PC-9 (cell line): ENCODE measurements at regions not wholly inside any gene's neighbourhood (a gene's known extent, or its start where the extent isn't known, plus 50 kb on each side); places are given as distances from the start of the nearest gene placed in this dataset.

Source experiments
- BruUV-seq: library from RNA; stranded (reverse); fragments of 400-500 nt; replicated peaks from 2 replicates; lab custom pipeline; 2021; lab: Mats Ljungman, UMichigan
- CTCF ChIA-PET: fragments of 300-600 bp; sonication (Branson Sonifier 250); formaldehyde crosslinking; loops from one replicate; lab custom pipeline; 2022; ENCODE audit warnings: antibody characterized with exemption; lab: Charles Lee
- POLR2A ChIA-PET: fragments of 300-600 bp; sonication (Branson Sonifier 250); formaldehyde crosslinking; loops from one replicate; lab custom pipeline; 2022; ENCODE audit warnings: antibody characterized with exemption; ENCODE audit not compliant: unreplicated experiment; lab: Charles Lee
- DNase-seq, 2 experiments: peaks; one replicate each; pipeline versions ENCODE4 v3.0.0 to v3.0.0-alpha.2; 2015 to 2022; ENCODE audit warnings: mixed read lengths in 1 of 2
- H2AFZ ChIP-seq: fragments of 200-600 bp; sonication (generic); 2 replicates; pipeline ENCODE4 v1.8.1; 2017; ENCODE audit warnings: antibody characterized with exemption
- H3F3A ChIP-seq: fragments of 200-600 bp; sonication (generic); 2 replicates; pipeline ENCODE4 v1.8.1; 2017; ENCODE audit warnings: antibody characterized with exemption, mild to moderate bottlenecking, low read depth; ENCODE audit not compliant: insufficient read depth
- H3K27ac ChIP-seq: fragments of 200-600 bp; sonication (generic); 2 replicates; pipeline ENCODE4 v1.6.1; 2016; ENCODE audit warnings: mixed run types
- H3K27me3 ChIP-seq: fragments of 200-600 bp; sonication (generic); 2 replicates; pipeline ENCODE4 v1.6.1; 2016; ENCODE audit warnings: low read depth, mixed run types; ENCODE audit not compliant: insufficient read depth
- H3K36me3 ChIP-seq: fragments of 200-600 bp; sonication (generic); 2 replicates; pipeline ENCODE4 v1.6.1; 2016; ENCODE audit warnings: low read depth, mixed run types
- H3K4me1 ChIP-seq: fragments of 200-600 bp; sonication (generic); replicated peaks from 2 replicates; pipeline ENCODE4 v1.6.1; 2016; ENCODE audit warnings: mixed run types; ENCODE audit not compliant: insufficient read depth
- H3K4me2 ChIP-seq: fragments of 200-600 bp; sonication (generic); 2 replicates; pipeline ENCODE4 v1.6.1; 2017; ENCODE audit warnings: mixed run types
- H3K4me3 ChIP-seq: fragments of 200-600 bp; sonication (generic); 2 replicates; pipeline ENCODE4 v1.6.1; 2016; ENCODE audit warnings: mixed run types
- H3K79me2 ChIP-seq: fragments of 200-600 bp; sonication (generic); 2 replicates; pipeline ENCODE4 v1.6.1; 2017; ENCODE audit warnings: low read depth, mixed run types
- H3K9me2 ChIP-seq: fragments of 200-600 bp; sonication (generic); 2 replicates; pipeline ENCODE4 v1.8.1; 2017; ENCODE audit warnings: mild to moderate bottlenecking; ENCODE audit not compliant: insufficient read depth
- H3K9me3 ChIP-seq: fragments of 200-600 bp; sonication (generic); 2 replicates; pipeline ENCODE4 v1.8.1; 2016; ENCODE audit warnings: low read depth; ENCODE audit not compliant: insufficient read depth
- H4K20me1 ChIP-seq: fragments of 200-600 bp; sonication (generic); 2 replicates; pipeline ENCODE4 v1.8.1; 2017; ENCODE audit not compliant: insufficient read depth
- EZH2 ChIP-seq: fragments of 200-600 bp; sonication (generic); IDR thresholded peaks from 2 replicates; pipeline ENCODE4 v1.8.0; 2017; ENCODE audit warnings: antibody characterized with exemption, low read depth
- intact Hi-C: fragments of 100-400 bp; cut with micrococcal nuclease; formaldehyde crosslinking; loops from one replicate; pipeline ENCODE4 v1.10.0; 2022; ENCODE audit not compliant: unreplicated experiment
- TF ChIP-seq, protein P1 (sequence below): fragments of 200-600 bp; sonication (generic); conservative IDR thresholded peaks from 2 replicates; pipeline ENCODE4 v1.6.1; 2017; ENCODE audit warnings: mixed run types, antibody characterized with exemption, mild to moderate bottlenecking, moderate library complexity

DNA sequence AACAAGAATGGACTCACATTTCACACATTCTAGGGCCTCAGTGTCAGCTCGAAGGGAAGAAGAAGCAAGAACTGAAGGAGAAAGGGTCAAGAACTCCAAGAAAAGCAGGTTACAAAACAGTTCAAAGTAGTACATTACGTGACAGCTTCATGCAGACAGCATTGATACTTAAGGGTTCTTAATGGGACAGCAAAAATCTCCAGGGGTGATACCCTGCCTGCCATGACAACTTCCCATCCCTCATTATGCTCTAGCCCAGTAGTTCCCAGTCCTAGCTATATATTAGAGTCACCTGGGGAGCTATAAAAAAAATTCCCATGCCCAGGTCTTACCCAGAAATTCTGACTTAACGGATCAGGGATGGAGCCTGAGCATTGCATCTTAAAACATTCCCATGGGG, 51.2 kb upstream of the PROX1 start:
- ChIA-PET CTCF (no interaction called here), POLR2A (no interaction called here)
- no peaks in the 10 kb centered on the region for H3F3A ChIP-seq
- TF ChIP-seq, protein P1, sequence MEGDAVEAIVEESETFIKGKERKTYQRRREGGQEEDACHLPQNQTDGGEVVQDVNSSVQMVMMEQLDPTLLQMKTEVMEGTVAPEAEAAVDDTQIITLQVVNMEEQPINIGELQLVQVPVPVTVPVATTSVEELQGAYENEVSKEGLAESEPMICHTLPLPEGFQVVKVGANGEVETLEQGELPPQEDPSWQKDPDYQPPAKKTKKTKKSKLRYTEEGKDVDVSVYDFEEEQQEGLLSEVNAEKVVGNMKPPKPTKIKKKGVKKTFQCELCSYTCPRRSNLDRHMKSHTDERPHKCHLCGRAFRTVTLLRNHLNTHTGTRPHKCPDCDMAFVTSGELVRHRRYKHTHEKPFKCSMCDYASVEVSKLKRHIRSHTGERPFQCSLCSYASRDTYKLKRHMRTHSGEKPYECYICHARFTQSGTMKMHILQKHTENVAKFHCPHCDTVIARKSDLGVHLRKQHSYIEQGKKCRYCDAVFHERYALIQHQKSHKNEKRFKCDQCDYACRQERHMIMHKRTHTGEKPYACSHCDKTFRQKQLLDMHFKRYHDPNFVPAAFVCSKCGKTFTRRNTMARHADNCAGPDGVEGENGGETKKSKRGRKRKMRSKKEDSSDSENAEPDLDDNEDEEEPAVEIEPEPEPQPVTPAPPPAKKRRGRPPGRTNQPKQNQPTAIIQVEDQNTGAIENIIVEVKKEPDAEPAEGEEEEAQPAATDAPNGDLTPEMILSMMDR: no peak
- TF ChIP-seq EZH2: no peak
- H3K27ac ChIP-seq: no peak overlapping the region
- H3K4me3 ChIP-seq: no peak overlapping the region
- no peaks in the 10 kb centered on the region for H3K9me2 ChIP-seq
- intact Hi-C loops: no loop called here
- H3K36me3 ChIP-seq: no peaks in the 10 kb centered on the region
- H3K27me3 ChIP-seq: no peaks in the 10 kb centered on the region
- no TSS peak for BruUV-seq
- 0 out of 2 replicates have a peak, but pooled peaks cover 3% of the 10 kb centered on the region for H3K9me3 ChIP-seq
- no peak overlapping the region for H3K4me2 ChIP-seq
- H2AFZ ChIP-seq: no peak overlapping the region
- no peak for DNase-seq
- no peaks in the 10 kb centered on the region for H3K79me2 ChIP-seq
- no peaks in the 10 kb centered on the region for H3K4me1 ChIP-seq
- H4K20me1 ChIP-seq: no peaks in the 10 kb centered on the region
